Skeletal muscle cell (primary cell): ENCODE measurements at regions not wholly inside any gene's neighbourhood (a gene's known extent, or its start where the extent isn't known, plus 50 kb on each side); places are given as distances from the start of the nearest gene placed in this dataset.

Source experiments
- DNase-seq: peaks from one replicate; pipeline ENCODE4 v3.0.0-alpha.2; 2010; ENCODE audit warnings: low read depth
- H3K4me3 ChIP-seq: 2 replicates; pipeline ENCODE4 v1.5.1; 2011; ENCODE audit warnings: low read depth, mild to moderate bottlenecking, control low read depth, low read length, moderate library complexity

DNA sequence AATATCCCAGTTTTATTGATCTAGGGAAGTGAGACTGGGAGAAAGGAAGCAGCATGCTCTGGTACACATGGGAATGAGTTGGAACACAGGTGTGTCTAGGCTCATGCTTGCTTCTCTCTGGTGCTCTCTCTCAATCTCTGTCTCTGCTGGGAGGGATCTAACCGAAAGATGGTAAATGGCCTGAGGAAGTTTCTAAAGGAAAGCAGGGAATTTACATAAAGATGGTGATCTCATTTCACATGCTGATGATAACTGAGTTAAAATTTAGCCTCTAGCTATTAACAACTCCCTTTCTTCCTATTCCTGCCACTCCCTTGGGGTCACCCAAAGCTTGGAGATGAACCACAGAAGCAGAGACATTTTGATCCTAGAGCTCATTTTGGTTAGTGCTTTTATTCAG is 436.2 kb downstream of the SH3GL2 start:
- no peak for DNase-seq
- no peak overlapping the region for H3K4me3 ChIP-seq

GRCh38 chr9:18017136-18017535 is 438.3 kb downstream of the SH3GL2 start:
- no peak for DNase-seq
- H3K4me3 ChIP-seq = no peak overlapping the region

DNA sequence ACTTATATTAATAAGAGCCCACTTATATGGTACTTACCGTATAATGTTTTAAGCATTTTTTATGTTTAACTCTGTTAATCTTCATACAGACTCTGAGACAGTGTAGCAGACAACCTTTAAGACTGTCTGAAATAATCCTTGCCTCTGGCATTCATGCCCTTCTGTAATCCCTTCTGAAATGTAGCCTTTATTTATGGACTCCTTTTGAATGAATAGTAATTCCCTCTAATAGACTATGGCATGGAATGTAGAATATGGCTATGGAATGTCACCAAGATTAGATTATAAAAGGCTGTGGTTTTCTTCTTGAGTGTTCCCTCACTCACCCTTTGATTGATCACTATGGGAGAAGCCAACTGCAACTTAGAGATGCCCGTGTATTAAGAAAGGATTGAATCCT is 439.4 kb downstream of the SH3GL2 start:
- no peak overlapping the region for H3K4me3 ChIP-seq
- no peak for DNase-seq

- no peak overlapping the region for H3K4me3 ChIP-seq
- DNase-seq = no peak
Observed at GRCh38 chr9:18018661-18019060, 439.8 kb downstream of the SH3GL2 start.

DNA sequence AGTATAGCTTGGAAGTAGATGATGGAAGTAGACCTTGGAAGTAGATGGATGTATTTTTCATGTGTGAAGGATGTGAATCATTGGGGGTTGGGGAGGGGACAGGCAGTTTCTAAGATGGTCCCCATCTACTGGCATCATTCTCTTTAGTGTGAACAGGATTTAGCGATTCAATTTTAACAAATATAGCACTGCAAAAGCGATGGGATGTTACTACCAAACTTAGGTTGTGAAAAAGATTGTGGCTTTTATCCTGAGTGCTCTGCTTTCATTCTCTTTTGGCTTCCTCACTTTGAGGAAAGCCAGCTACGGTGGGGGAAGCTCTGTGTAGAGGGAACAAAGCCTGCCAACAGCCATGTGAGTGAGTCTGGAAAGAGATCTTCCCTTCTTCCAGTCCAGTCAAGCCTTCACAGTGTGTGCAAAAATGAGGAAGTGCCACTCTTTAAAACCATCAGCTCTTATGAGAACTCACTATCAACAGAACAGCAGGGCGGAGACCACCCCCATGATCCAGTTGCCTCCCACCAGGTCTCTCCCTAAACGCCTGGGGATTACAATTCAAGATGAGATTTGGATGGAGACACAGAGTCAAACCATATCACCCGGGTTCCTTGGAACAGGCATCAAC is 441.4 kb downstream of the SH3GL2 start:
- DNase-seq = no peak
- H3K4me3 ChIP-seq = no peak overlapping the region

GRCh38 chr9:18022642-18023041 is 443.8 kb downstream of the SH3GL2 start:
- no peak for DNase-seq
- H3K4me3 ChIP-seq = no peak overlapping the region

DNA sequence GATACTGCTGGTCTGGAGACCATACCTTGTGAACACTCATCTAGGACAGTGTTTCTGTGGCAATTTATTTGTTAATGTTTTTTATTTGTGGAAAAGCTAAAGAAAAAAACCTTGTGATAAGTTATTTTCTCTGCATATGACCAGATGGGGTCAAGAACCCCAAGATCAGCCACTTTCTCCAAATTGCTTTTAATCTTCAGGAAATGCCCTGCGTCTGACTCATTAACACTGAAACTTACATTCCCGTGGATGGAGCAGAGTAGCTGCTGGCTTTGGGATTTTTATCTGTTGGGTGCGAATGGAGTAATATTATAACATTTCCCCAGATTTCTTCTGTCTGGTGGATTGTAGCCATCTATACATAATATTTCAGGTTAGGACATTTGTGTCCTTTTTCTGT is 444.5 kb downstream of the SH3GL2 start:
- DNase-seq = no peak
- H3K4me3 ChIP-seq = no peak overlapping the region

DNA sequence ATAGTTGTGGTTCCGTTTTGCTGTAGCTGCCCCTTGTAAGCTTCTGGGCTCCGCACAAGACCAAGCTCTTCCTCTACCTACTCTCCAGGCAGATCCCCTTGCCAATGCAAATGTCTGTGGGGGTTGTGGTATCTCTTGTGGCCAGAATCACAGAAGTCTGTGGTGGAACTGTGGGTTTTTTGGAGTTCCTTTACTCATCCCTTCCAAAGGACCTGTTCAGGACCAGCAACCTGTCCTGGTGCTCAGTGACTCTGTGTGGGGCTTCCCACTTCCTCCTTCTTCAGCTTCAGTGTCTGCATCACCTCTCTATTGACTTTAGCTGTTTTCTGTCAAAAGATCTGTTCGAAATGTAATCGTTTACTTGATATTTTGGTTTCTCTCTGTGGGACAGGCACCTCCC is 441.3 kb upstream of the ADAMTSL1 start:
- no peak for DNase-seq
- no peak overlapping the region for H3K4me3 ChIP-seq

DNA sequence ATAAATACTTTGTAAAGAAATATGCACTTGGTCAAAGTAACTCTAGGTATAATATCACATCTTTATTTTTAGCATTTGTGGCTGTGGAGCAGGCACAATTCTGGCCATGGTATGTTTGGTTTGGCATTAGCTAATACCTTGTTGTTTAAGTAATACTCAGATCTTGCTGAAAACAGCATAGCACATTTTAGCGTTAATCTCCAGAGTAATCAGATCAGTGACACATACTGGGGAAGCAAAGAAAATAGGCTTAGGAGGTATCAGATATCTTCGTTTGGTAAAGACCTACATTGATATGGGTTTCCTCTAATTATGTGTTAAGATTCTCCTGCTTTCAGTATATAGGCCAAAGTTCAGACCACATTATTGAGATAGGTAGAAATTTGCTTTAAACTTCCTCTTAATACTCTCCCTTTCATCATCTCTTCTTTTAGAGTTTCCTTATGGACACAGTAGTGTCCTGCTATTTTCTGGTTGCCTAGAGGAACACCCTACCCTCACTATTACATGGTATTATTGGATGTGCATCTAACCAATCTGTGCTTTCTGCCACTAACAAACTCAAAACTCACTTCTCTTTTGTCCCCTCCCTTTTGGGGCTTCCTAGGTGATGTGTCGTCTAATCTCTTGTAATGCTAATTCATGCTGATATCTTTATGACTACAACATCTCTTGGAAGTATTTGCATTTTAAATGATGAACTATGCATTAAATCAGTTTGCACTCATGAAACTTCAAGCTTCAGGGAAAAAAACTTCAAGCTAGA is 437.3 kb upstream of the ADAMTSL1 start:
- no peak overlapping the region for H3K4me3 ChIP-seq
- no peak for DNase-seq

DNA sequence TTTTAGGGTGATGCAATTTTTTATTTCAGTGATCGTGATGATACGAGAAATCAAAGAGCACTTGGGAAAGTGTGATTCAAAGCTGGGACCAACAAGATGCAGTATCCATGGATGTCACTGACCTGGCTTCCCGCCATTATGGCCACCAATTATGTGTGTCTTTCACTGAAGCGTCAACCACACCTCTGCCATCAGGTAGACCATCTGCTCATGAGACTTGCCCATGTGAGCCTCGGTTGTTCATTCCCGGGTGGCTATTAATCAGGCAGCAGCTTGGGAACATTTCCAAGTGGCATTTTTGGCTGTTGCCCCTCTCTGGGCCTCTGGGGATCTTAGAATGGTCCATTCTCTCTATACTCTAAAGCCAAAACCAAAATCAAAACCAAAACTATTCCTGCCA is 436.0 kb upstream of the ADAMTSL1 start:
- no peak overlapping the region for H3K4me3 ChIP-seq
- no peak for DNase-seq

- DNase-seq = no peak
- H3K4me3 ChIP-seq = no peak overlapping the region
Observed at GRCh38 chr9:18040327-18040726, 433.6 kb upstream of the ADAMTSL1 start.

DNA sequence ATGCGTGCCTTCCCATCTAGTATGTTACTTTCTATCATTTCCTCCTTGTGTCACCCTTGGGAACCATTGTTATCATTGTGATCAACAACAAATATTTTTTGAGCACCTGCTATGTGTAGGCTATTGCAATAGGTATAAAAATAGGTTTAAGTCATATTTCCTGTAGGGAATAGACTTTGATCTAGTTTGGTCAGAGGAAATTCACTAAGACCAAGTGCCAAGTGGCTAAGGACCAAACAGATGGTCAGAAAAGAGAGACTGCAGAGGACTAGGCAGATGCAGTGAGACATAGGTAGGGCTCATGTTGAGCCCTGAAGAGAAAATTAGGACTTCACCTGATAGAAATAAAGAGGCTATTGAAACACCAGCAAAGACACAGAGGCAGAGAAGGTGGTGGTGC is 430.0 kb upstream of the ADAMTSL1 start:
- no peak overlapping the region for H3K4me3 ChIP-seq
- no peak for DNase-seq

DNA sequence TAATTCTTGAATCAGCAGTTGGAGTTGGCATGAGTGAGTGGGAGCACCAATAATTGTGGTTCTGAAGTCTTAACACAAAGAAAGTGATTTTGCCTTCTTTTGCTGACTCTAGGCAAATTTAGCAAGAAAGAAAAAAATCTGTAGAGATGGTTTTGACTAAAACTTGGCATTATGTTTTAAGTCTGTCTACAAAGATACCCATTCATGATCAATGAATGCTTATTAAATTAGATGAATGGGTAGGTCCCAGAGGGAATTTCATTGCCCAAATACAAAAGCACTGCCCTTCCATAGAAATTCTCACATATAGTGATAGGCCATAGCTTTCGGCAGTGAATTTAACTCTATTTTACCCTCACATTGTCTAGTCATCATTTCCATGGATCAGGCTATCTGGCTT is 428.6 kb upstream of the ADAMTSL1 start:
- no peak for DNase-seq

GRCh38 chr9:18046068-18046467 is 427.9 kb upstream of the ADAMTSL1 start:
- DNase-seq = no peak

More for the DNA sequence above, 428.6 kb upstream of the ADAMTSL1 start:
- no peak overlapping the region for H3K4me3 ChIP-seq

DNA sequence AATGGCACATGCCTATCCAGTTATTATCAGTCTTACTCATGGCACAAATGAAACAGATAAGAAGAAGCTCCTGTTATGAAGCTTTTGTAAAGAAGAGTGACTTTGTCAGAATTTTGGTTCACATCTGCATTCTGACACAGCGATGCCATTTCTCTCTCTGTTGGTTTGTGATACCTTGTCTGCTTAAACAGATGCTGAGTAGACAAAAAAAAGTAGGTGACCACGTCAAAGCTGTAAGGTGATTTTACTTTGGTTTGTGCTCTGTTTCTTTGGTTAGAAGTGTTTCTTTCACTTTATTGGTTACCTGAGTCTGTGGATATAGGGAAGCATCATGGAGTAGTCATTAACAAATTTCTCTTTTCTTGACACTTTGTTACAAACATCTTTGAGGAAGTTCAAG is 422.3 kb upstream of the ADAMTSL1 start:
- no peak overlapping the region for H3K4me3 ChIP-seq
- no peak for DNase-seq

More at GRCh38 chr9:18046068-18046467, 427.9 kb upstream of the ADAMTSL1 start:
- H3K4me3 ChIP-seq = no peak overlapping the region

DNA sequence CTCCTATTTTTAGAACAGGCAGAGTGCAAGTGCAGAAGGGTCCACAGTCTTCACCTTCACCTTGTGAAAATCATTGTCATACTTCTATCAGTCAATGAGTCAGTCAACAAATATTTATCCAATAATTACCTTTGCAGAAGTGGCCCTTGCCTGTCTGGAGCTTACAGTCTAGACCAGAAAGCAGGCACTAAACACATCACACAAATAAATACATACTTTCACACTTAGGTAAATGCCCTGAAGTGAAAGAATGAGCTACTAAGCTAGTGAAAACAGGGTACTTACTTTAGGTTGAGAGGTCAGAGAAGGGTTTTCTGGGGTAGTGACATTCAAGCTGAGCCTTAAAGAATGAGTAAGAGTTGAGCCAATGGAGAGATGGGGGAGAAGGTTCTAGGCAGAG is 421.9 kb upstream of the ADAMTSL1 start:
- H3K4me3 ChIP-seq = no peak overlapping the region
- DNase-seq = no peak

DNA sequence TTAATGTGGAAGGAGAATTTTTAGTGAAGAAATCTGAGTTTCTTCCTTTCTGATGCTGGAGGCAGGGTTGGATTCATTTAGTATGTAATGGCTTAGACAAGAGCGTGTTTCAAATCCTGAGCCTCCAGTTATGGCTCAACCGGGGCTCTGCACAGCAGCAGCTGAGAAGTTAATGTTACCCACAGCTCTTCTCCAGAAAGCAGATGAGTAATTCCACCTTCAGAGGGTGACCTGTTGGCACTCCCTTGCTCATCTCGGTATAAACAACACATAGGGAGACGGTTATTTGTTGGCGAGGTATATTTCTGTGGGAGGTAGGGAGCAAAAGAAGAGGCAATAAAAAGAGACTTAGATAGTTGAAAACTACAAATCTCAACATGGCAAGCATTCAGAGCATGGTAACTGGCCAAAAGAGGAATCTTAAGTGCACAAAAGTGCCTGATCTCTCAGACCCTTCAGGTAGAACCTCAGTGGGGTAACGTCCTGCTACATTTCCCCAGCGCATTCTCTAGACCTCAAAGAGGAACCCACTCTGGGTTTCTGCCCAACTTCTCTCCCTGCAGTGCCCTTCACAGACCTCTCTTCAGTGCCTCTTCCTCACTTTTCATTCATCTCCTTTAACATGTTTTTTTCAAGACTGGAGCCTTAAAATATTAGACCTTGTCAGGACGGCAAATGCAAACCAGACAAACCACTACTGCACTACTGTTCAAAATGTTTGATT is 417.5 kb upstream of the ADAMTSL1 start:
- no peak for DNase-seq
- H3K4me3 ChIP-seq = no peak overlapping the region

DNA sequence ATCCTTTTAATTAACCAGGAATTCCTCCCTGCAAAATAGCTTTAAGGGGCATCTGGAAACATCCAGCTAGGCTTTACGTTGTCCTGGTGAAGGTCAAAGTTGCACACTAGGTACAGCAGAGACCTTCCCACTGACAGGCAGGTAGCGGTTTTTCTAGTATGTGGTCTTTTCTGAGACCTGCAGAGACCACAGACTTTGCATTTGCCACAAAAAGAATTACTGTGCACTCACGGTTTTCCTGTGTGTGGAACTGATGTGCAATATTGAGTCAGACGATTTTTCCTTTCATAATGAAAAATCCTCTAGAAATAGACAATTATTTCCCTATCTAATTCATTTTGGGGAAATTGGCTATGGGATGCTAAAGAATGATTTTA is 417.0 kb upstream of the ADAMTSL1 start:
- no peak overlapping the region for H3K4me3 ChIP-seq
- DNase-seq = no peak

DNA sequence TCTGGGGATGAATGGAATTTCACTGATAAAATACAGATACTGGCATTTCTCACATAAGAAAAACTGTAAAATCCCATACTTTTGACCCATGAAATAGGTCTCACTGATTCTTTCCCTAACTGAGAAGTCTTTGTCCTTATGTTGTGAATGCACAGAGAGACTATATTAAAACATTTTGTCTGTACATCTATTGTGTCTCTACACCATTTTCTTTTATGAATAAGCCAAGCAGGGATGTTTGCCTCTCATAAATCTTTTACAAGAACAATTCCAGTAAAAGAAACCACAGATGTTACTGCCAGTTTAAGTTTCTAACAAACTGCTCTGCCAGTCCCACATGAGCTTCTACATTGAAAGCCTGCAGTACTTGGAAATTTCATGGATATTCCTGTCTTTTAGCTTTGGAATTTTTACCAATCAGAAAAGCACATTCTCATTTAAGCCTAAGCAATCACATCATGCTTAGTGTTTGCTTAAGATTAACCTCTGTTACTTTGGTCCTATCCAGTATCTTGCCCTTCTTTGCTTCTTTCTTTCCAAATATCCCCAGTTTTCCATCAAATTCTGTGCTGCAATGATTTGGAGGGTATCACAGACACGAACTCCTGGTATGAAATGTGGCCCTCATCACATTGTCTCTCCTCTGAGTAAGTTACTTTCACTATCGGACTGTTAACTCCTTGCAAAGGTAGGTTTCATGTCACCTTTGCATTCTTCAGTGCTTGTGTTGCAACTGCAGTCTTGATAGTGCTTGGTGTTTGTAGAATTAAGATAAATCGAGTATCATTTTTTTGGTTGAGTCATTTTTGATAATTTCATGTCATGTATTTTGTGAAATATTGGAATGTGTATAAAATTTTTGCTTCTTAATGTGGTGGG is 415.1 kb upstream of the ADAMTSL1 start:
- no peak for DNase-seq
- H3K4me3 ChIP-seq = no peak overlapping the region

GRCh38 chr9:18059447-18059846 is 414.5 kb upstream of the ADAMTSL1 start:
- DNase-seq = no peak
- H3K4me3 ChIP-seq = no peak overlapping the region
